Body of pancreas (tissue), 4 donors: ENCODE measurements at regions not wholly inside any gene's neighbourhood (a gene's known extent, or its start where the extent isn't known, plus 50 kb on each side); places are given as distances from the start of the nearest gene placed in this dataset.
A peak's percentile ranks its signal among the peaks of the same experiment; 100 is the strongest.

Source experiments
- ATAC-seq: fragments of 150-250 bp; one replicate; pipeline ENCODE4 v1.9.1; 2016
- DNase-seq, 4 donors: peaks; one replicate each; pipeline ENCODE4 v3.0.0-alpha.2; 2019
- H3K27ac ChIP-seq, 4 donors: fragments of 200-600 bp; sonication (generic); 1 replicate in 3 of 4; 2 replicates in 1 of 4; pipeline versions ENCODE4 v1.5.1 to v1.6.1; 2016 to 2019; ENCODE audit warnings: mild to moderate bottlenecking in 1 of 4, mixed read lengths in 1 of 4, moderate library complexity in 1 of 4
- H3K27me3 ChIP-seq, 2 donors: fragments of 200-600 bp; sonication (generic); one replicate each; pipeline ENCODE4 v1.6.0; 2016; ENCODE audit warnings: mild to moderate bottlenecking in 1 of 2
- H3K36me3 ChIP-seq, 2 donors: fragments of 200-600 bp; sonication (generic); replicated peaks in 1 of 2; 2 replicates each; pipeline ENCODE4 v1.5.1; 2016; ENCODE audit warnings: low read depth in 2 of 2; ENCODE audit not compliant: insufficient read depth in 1 of 2
- H3K4me1 ChIP-seq: fragments of 200-600 bp; sonication (generic); one replicate; pipeline ENCODE4 v1.6.0; 2016
- H3K4me3 ChIP-seq, 2 donors: fragments of 200-600 bp; sonication (generic); 1 replicate in 1 of 2; 2 replicates in 1 of 2; pipeline ENCODE4 v1.5.1; 2016 to 2019
- H3K9me3 ChIP-seq, 3 donors: fragments of 200-600 bp; sonication (generic); 1 replicate in 2 of 3; 2 replicates in 1 of 3; pipeline ENCODE4 v1.5.1; 2016
- CTCF ChIP-seq, 7 experiments: fragments of 450-650 bp in 4 of 7; fragments of 200-600 bp in 3 of 7; sonication (generic) in 3 of 7; IDR thresholded peaks; one replicate each; pipeline ENCODE4 v1.5.1; 2016 to 2019; ENCODE audit warnings: antibody characterized with exemption in 7 of 7
- POLR2A ChIP-seq, 3 donors: fragments of 450-650 bp; IDR thresholded peaks; one replicate each; pipeline ENCODE4 v1.6.1; 2016; ENCODE audit warnings: antibody characterized with exemption in 3 of 3, mild to moderate bottlenecking in 2 of 3
- WGBS, 2 donors: methylation state at CpG; one replicate each; pipeline ENCODE4 v1.1.5; 2017; 5-methylcytosine and 5-hydroxymethylcytosine counted together
- intact Hi-C: fragments of 100-400 bp; cut with DNase I; formaldehyde crosslinking; loops from one replicate; pipeline ENCODE4 v1.15.1; 2023

- DNase-seq (peak in 2 of 4 donors; percentile 37 to 38), ATAC-seq (peak; percentile 65)
- Histone ChIP-seq H3K27ac (peak overlapping the region in 3 of 4 donors; percentile 15 to 27 (median 20)), H3K4me1 (no peaks in the 10 kb centered on the region), H3K4me3 (no peak overlapping the region), H3K27me3 (no peaks in the 10 kb centered on the region), H3K9me3 (no peaks in the 10 kb centered on the region), H3K36me3 (no peaks in the 10 kb centered on the region)
- TF ChIP-seq POLR2A (IDR thresholded peaks at IDR 0.05) = no peak
- intact Hi-C loops = no loop called here
- 29 to 35% methylated on average over 6 of the region's 6 CpGs for WGBS, 2 donors
These were observed 454.2 kb downstream of the GRIA2 start for GRCh38 chr4:157674699-157675098.

- Histone ChIP-seq H3K36me3 (no peaks in the 10 kb centered on the region), H3K4me1 (no peaks in the 10 kb centered on the region), H3K4me3 (no peak overlapping the region), H3K27ac (no peak overlapping the region), H3K9me3 (no peaks in the 10 kb centered on the region), H3K27me3 (no peaks in the 10 kb centered on the region)
- intact Hi-C loops = no loop called here
- ATAC-seq (no peak), DNase-seq (no peak)
- TF ChIP-seq POLR2A (IDR thresholded peaks at IDR 0.05) = no peak
- no peak for TF ChIP-seq CTCF (IDR thresholded peaks at IDR 0.05)
These were observed 447.3 kb downstream of the GRIA2 start for GRCh38 chr4:157667836-157668235.

- Histone ChIP-seq H3K36me3 (no peaks in the 10 kb centered on the region), H3K27me3 (no peaks in the 10 kb centered on the region), H3K4me3 (no peak overlapping the region), H3K9me3 (no peaks in the 10 kb centered on the region), H3K4me1 (no peaks in the 10 kb centered on the region), H3K27ac (no peak overlapping the region)
- DNase-seq = no peak
- intact Hi-C loops = no loop called here
- no peak for ATAC-seq
- 76 to 78% methylated on average over 3 of the region's 3 CpGs for WGBS, 2 donors
- TF ChIP-seq POLR2A (IDR thresholded peaks at IDR 0.05) (no peak), CTCF (IDR thresholded peaks at IDR 0.05) (no peak)
These were observed 444.2 kb downstream of the GRIA2 start for GRCh38 chr4:157664726-157665125.

GRCh38 chr4:157655096-157655809 lies 434.7 kb downstream of the GRIA2 start:
- intact Hi-C loops = no loop called here
- DNase-seq (no peak), ATAC-seq (no peak)
- H3K27ac ChIP-seq = no peak overlapping the region
- no peak overlapping the region for H3K4me3 ChIP-seq
- no peaks in the 10 kb centered on the region for H3K4me1 ChIP-seq
- no peaks in the 10 kb centered on the region for H3K27me3 ChIP-seq
- 76 to 78% methylated on average over 6 of the region's 6 CpGs for WGBS, 2 donors
- no peaks in the 10 kb centered on the region for H3K36me3 ChIP-seq
- TF ChIP-seq CTCF (IDR thresholded peaks at IDR 0.05) (no peak), POLR2A (IDR thresholded peaks at IDR 0.05) (no peak)
- no peaks in the 10 kb centered on the region for H3K9me3 ChIP-seq

- Histone ChIP-seq H3K36me3 (no peaks in the 10 kb centered on the region), H3K4me3 (no peak overlapping the region), H3K27me3 (no peaks in the 10 kb centered on the region), H3K27ac (no peak overlapping the region), H3K9me3 (no peaks in the 10 kb centered on the region), H3K4me1 (no peaks in the 10 kb centered on the region)
- TF ChIP-seq CTCF (IDR thresholded peaks at IDR 0.05) = no peak
- TF ChIP-seq POLR2A (IDR thresholded peaks at IDR 0.05) = no peak
- intact Hi-C loops = no loop called here
- DNase-seq (no peak), ATAC-seq (no peak)
These were observed 422.7 kb downstream of the GRIA2 start for GRCh38 chr4:157643257-157643656.
